Brain pericyte (primary cell): ENCODE measurements at regions not wholly inside any gene's neighbourhood (a gene's known extent, or its start where the extent isn't known, plus 50 kb on each side); places are given as distances from the start of the nearest gene placed in this dataset.

Experiments used
- DNase-seq: peaks from one replicate; pipeline ENCODE4 v3.0.0-alpha.2; 2012; ENCODE audit warnings: low read depth, low spot score

- no peak for DNase-seq
Observed at GRCh38 chr2:222146488-222146887, 152.3 kb downstream of the PAX3 start.

- DNase-seq: no peak
Observed at GRCh38 chr2:222142027-222142426, 156.8 kb downstream of the PAX3 start.

- no peak for DNase-seq
Observed at GRCh38 chr2:222136106-222136630, 162.6 kb downstream of the PAX3 start.

- no peak for DNase-seq
Observed at GRCh38 chr2:222134654-222135053, 164.1 kb downstream of the PAX3 start.

GRCh38 chr2:222133897-222134296, 164.9 kb downstream of the PAX3 start:
- no peak for DNase-seq

- DNase-seq: no peak
Observed at GRCh38 chr2:222130855-222131254, 167.9 kb downstream of the PAX3 start.

GRCh38 chr2:222127660-222128059, 171.1 kb downstream of the PAX3 start:
- no peak for DNase-seq

GRCh38 chr2:222120933-222121332, 177.9 kb downstream of the PAX3 start:
- no peak for DNase-seq

- no peak for DNase-seq
Observed at GRCh38 chr2:222115296-222115695, 183.5 kb downstream of the PAX3 start.

- DNase-seq: no peak
Observed at GRCh38 chr2:222108957-222109585, 189.7 kb downstream of the PAX3 start.

GRCh38 chr2:222108497-222108896, 190.3 kb downstream of the PAX3 start:
- no peak for DNase-seq

GRCh38 chr2:222105046-222105445, 193.8 kb downstream of the PAX3 start:
- DNase-seq: no peak

- DNase-seq: no peak
Observed at GRCh38 chr2:222102575-222103349, 196.0 kb downstream of the PAX3 start.

GRCh38 chr2:222100704-222101699, 197.8 kb downstream of the PAX3 start:
- DNase-seq: no peak

GRCh38 chr2:222088561-222088960, 210.2 kb downstream of the PAX3 start:
- no peak for DNase-seq

- no peak for DNase-seq
Observed at GRCh38 chr2:222087998-222088397, 210.8 kb downstream of the PAX3 start.

GRCh38 chr2:222082201-222082600, 216.6 kb downstream of the PAX3 start:
- DNase-seq: no peak

- DNase-seq: no peak
Observed at GRCh38 chr2:222080141-222080540, 218.7 kb downstream of the PAX3 start.

GRCh38 chr2:222076973-222077690, 221.7 kb downstream of the PAX3 start:
- no peak for DNase-seq

GRCh38 chr2:222074674-222075073, 224.1 kb downstream of the PAX3 start:
- no peak for DNase-seq

GRCh38 chr2:222071911-222072310, 226.9 kb downstream of the PAX3 start:
- DNase-seq: no peak
